HEK293 (cell line): ENCODE measurements at regions not wholly inside any gene's neighbourhood (a gene's known extent, or its start where the extent isn't known, plus 50 kb on each side); places are given as distances from the start of the nearest gene placed in this dataset.

Experiments used
- CTCF ChIA-PET: fragments of 350-600 bp; formaldehyde crosslinking; extraction: SDS; loops from one replicate; lab custom pipeline; 2021; ENCODE audit warnings: antibody characterized with exemption; lab: Yijun Ruan, JAX
- POLR2A ChIA-PET: fragments of 300-600 bp; formaldehyde crosslinking; extraction: SDS; loops from one replicate; lab custom pipeline; 2020; ENCODE audit warnings: antibody characterized with exemption, inconsistent platforms; lab: Yijun Ruan, JAX
- H3K27ac ChIP-seq: fragments of 200-500 bp; sonication (Bioruptor generic); 2 replicates; pipeline ENCODE4 v1.5.1; 2014; ENCODE audit warnings: low read depth, low read length, control low read depth, inconsistent platforms; ENCODE audit errors: extremely low read depth
- H3K36me3 ChIP-seq, 2 experiments: fragments of 200-500 bp in 1 of 2; sonication (Bioruptor generic) in 1 of 2; 1 replicate in 1 of 2; 2 replicates in 1 of 2; pipeline ENCODE4 v1.5.1; 2014 to 2017; ENCODE audit warnings: inconsistent platforms in 2 of 2, low read length in 2 of 2; ENCODE audit not compliant: control insufficient read depth in 2 of 2, insufficient read depth in 1 of 2
- H3K4me1 ChIP-seq: fragments of 200-500 bp; sonication (Bioruptor generic); 2 replicates; pipeline ENCODE4 v1.5.1; 2014; ENCODE audit warnings: mild to moderate bottlenecking, low read length, inconsistent platforms; ENCODE audit not compliant: control insufficient read depth, insufficient read depth
- H3K4me3 ChIP-seq: 2 replicates; pipeline ENCODE4 v1.5.1; 2011; ENCODE audit warnings: low read depth, mild to moderate bottlenecking, control low read depth, low read length, moderate library complexity
- H3K9me3 ChIP-seq: fragments of 200-500 bp; sonication (Bioruptor generic); 2 replicates; pipeline ENCODE4 v1.5.1; 2014; ENCODE audit warnings: low read depth, low read length, inconsistent platforms; ENCODE audit not compliant: control insufficient read depth, insufficient read depth
- KLF1 ChIP-seq: fragments of 450-650 bp; formaldehyde crosslinking; IDR thresholded peaks from 2 replicates; pipeline ENCODE4 v1.5.1; 2016; ENCODE audit warnings: missing biosample characterization, missing genetic modification characterization
- OSR2 ChIP-seq: fragments of 450-650 bp; formaldehyde crosslinking; IDR thresholded peaks from 2 replicates; pipeline ENCODE4 v1.5.1; 2016; ENCODE audit warnings: missing biosample characterization, missing genetic modification characterization
- SALL2 ChIP-seq: fragments of 450-650 bp; formaldehyde crosslinking; IDR thresholded peaks from 2 replicates; pipeline ENCODE4 v1.5.0; 2017; ENCODE audit warnings: missing biosample characterization, mild to moderate bottlenecking, missing genetic modification characterization, borderline replicate concordance
- SCRT2 ChIP-seq: fragments of 450-650 bp; formaldehyde crosslinking; IDR thresholded peaks from 2 replicates; pipeline ENCODE4 v1.5.1; 2016; ENCODE audit warnings: missing biosample characterization, missing genetic modification characterization
- YY2 ChIP-seq: fragments of 450-650 bp; formaldehyde crosslinking; IDR thresholded peaks from 2 replicates; pipeline ENCODE4 v1.5.1; 2016; ENCODE audit warnings: missing biosample characterization, missing genetic modification characterization
- ZFP3 ChIP-seq: fragments of 450-650 bp; formaldehyde crosslinking; IDR thresholded peaks from 2 replicates; pipeline ENCODE4 v1.5.1; 2016; ENCODE audit warnings: low read depth, missing biosample characterization, missing genetic modification characterization
- ZFP41 ChIP-seq: fragments of 450-650 bp; formaldehyde crosslinking; IDR thresholded peaks from 2 replicates; pipeline ENCODE4 v1.5.1; 2016; ENCODE audit warnings: missing biosample characterization, missing genetic modification characterization, borderline replicate concordance
- ZNF23 ChIP-seq: fragments of 450-650 bp; formaldehyde crosslinking; IDR thresholded peaks from 2 replicates; pipeline ENCODE4 v1.5.1; 2016; ENCODE audit warnings: missing biosample characterization, missing genetic modification characterization, borderline replicate concordance
- ZNF391 ChIP-seq: fragments of 450-650 bp; formaldehyde crosslinking; IDR thresholded peaks from 2 replicates; pipeline ENCODE4 v1.5.1; 2016; ENCODE audit warnings: low read depth, missing biosample characterization, missing genetic modification characterization, borderline replicate concordance
- ZNF555 ChIP-seq: fragments of 450-650 bp; formaldehyde crosslinking; conservative IDR thresholded peaks from 2 replicates; pipeline ENCODE4 v1.5.1; 2017; ENCODE audit warnings: missing biosample characterization, mild to moderate bottlenecking, missing genetic modification characterization, inconsistent platforms
- ZNF660 ChIP-seq: fragments of 450-650 bp; IDR thresholded peaks from 2 replicates; pipeline ENCODE4 v1.5.1; 2018; ENCODE audit warnings: missing biosample characterization, mild to moderate bottlenecking, missing genetic modification characterization
- ZNF664 ChIP-seq: fragments of 450-650 bp; formaldehyde crosslinking; IDR thresholded peaks from 2 replicates; pipeline ENCODE4 v1.5.1; 2016; ENCODE audit warnings: missing biosample characterization, missing genetic modification characterization
- ZNF830 ChIP-seq: fragments of 450-650 bp; IDR thresholded peaks from 2 replicates; pipeline ENCODE4 v1.5.0; 2018; ENCODE audit warnings: missing biosample characterization, missing genetic modification characterization, low read depth, mild to moderate bottlenecking, moderate library complexity
- TF ChIP-seq, protein P1 (sequence below): fragments of 450-650 bp; formaldehyde crosslinking; IDR thresholded peaks from 2 replicates; pipeline ENCODE4 v1.5.1; 2016; ENCODE audit warnings: missing biosample characterization, missing genetic modification characterization
- TF ChIP-seq, protein P2 (sequence below): fragments of 450-650 bp; formaldehyde crosslinking; IDR thresholded peaks from 2 replicates; pipeline ENCODE4 v1.5.1; 2016; ENCODE audit warnings: missing biosample characterization, missing genetic modification characterization
- TF ChIP-seq, protein P3 (sequence below): fragments of 450-650 bp; formaldehyde crosslinking; IDR thresholded peaks from 2 replicates; pipeline ENCODE4 v1.5.1; 2016; ENCODE audit warnings: missing biosample characterization, missing genetic modification characterization, low read depth
- TF ChIP-seq, protein P4 (sequence below): fragments of 450-650 bp; formaldehyde crosslinking; IDR thresholded peaks from 2 replicates; pipeline ENCODE4 v1.5.1; 2016; ENCODE audit warnings: missing biosample characterization, missing genetic modification characterization
- TF ChIP-seq, protein P5 (sequence below): fragments of 450-650 bp; formaldehyde crosslinking; optimal IDR thresholded peaks from 2 replicates; pipeline ENCODE3; 2016; ENCODE audit warnings: missing biosample characterization, mild to moderate bottlenecking, missing genetic modification characterization
- TF ChIP-seq, protein P6 (sequence below): fragments of 450-650 bp; formaldehyde crosslinking; IDR thresholded peaks from 2 replicates; pipeline ENCODE4 v1.5.1; 2016; ENCODE audit warnings: missing biosample characterization, missing genetic modification characterization

DNA sequence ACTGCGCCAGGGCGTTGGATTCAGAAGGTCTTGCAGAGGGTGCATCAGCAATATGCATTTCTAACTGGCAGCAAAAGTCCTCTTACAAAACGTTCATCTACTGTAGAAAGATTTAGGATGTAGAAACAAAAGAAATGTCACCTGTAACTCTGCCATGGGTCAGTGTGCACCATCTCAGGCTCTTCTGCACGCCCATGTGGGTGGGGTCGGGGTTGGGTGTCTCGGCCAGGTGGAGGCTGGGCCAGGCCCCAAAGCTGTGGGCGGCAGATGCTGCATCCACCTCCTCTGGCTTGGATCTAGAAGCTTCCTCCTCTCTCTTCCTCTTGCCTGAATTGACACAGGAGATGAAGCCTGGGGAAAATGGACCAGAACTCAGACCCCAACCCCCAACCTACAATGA lies 111.3 kb upstream of the PPP2R2D start:
- H3K4me1 ChIP-seq, result no peaks in the 10 kb centered on the region
- no peak overlapping the region for H3K27ac ChIP-seq
- H3K36me3 ChIP-seq, result no peaks in the 10 kb centered on the region
- POLR2A ChIA-PET, result no interaction called here
- no peak overlapping the region for H3K4me3 ChIP-seq
- no peaks in the 10 kb centered on the region for H3K9me3 ChIP-seq
- no peak for TF ChIP-seq OSR2 (tag by site-specific recombination)
- no peak for TF ChIP-seq ZNF555 (tag by site-specific recombination)
- TF ChIP-seq, protein P1, sequence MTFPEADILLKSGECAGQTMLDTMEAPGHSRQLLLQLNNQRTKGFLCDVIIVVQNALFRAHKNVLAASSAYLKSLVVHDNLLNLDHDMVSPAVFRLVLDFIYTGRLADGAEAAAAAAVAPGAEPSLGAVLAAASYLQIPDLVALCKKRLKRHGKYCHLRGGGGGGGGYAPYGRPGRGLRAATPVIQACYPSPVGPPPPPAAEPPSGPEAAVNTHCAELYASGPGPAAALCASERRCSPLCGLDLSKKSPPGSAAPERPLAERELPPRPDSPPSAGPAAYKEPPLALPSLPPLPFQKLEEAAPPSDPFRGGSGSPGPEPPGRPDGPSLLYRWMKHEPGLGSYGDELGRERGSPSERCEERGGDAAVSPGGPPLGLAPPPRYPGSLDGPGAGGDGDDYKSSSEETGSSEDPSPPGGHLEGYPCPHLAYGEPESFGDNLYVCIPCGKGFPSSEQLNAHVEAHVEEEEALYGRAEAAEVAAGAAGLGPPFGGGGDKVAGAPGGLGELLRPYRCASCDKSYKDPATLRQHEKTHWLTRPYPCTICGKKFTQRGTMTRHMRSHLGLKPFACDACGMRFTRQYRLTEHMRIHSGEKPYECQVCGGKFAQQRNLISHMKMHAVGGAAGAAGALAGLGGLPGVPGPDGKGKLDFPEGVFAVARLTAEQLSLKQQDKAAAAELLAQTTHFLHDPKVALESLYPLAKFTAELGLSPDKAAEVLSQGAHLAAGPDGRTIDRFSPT (tag by site-specific recombination), result no peak
- TF ChIP-seq, protein P2, sequence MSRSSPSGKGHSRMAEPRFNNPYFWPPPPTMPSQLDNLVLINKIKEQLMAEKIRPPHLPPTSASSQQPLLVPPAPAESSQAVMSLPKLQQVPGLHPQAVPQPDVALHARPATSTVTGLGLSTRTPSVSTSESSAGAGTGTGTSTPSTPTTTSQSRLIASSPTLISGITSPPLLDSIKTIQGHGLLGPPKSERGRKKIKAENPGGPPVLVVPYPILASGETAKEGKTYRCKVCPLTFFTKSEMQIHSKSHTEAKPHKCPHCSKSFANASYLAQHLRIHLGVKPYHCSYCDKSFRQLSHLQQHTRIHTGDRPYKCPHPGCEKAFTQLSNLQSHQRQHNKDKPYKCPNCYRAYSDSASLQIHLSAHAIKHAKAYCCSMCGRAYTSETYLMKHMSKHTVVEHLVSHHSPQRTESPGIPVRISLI (tag by site-specific recombination), result no peak
- no peak for TF ChIP-seq ZNF660
- TF ChIP-seq ZNF830 (tag by site-specific recombination), result no peak
- CTCF ChIA-PET, result no interaction called here

DNA sequence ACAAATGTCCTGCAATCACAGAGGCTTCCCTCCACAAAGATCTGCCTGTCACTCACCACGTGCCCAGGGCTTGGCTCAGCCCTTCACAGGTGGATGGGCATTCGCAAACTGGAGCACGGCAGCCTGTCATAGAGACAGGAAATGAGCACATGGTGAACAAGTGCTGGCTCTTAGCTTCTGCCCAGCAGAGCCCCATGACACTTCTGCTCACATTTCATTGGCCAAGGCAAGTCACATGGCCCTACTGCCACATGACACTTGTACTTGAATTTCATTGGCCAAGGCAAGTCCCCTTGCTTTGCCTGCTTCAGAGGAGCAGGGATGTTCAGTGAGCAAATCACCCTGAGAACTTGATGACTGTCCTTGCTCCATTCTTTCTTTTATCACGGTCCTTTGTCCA lies 110.8 kb upstream of the PPP2R2D start:
- H3K4me1 ChIP-seq, result no peaks in the 10 kb centered on the region
- no peak overlapping the region for H3K27ac ChIP-seq
- no peaks in the 10 kb centered on the region for H3K9me3 ChIP-seq
- POLR2A ChIA-PET, result no interaction called here
- CTCF ChIA-PET, result no interaction called here
- TF ChIP-seq, protein P3, sequence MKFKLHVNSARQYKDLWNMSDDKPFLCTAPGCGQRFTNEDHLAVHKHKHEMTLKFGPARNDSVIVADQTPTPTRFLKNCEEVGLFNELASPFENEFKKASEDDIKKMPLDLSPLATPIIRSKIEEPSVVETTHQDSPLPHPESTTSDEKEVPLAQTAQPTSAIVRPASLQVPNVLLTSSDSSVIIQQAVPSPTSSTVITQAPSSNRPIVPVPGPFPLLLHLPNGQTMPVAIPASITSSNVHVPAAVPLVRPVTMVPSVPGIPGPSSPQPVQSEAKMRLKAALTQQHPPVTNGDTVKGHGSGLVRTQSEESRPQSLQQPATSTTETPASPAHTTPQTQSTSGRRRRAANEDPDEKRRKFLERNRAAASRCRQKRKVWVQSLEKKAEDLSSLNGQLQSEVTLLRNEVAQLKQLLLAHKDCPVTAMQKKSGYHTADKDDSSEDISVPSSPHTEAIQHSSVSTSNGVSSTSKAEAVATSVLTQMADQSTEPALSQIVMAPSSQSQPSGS (tag by site-specific recombination), result no peak
- TF ChIP-seq, protein P4, sequence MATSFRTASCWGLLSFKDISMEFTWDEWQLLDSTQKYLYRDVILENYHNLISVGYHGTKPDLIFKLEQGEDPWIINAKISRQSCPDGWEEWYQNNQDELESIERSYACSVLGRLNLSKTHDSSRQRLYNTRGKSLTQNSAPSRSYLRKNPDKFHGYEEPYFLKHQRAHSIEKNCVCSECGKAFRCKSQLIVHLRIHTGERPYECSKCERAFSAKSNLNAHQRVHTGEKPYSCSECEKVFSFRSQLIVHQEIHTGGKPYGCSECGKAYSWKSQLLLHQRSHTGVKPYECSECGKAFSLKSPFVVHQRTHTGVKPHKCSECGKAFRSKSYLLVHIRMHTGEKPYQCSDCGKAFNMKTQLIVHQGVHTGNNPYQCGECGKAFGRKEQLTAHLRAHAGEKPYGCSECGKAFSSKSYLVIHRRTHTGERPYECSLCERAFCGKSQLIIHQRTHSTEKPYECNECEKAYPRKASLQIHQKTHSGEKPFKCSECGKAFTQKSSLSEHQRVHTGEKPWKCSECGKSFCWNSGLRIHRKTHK, result no peak
- no peak for TF ChIP-seq SCRT2 (tag by site-specific recombination)
- no peak for TF ChIP-seq ZFP41 (tag by site-specific recombination)
- TF ChIP-seq KLF1, result no peak
- no peak for TF ChIP-seq SALL2 (tag by site-specific recombination)
- TF ChIP-seq ZNF23 (tag by site-specific recombination), result no peak
- TF ChIP-seq, protein P5, sequence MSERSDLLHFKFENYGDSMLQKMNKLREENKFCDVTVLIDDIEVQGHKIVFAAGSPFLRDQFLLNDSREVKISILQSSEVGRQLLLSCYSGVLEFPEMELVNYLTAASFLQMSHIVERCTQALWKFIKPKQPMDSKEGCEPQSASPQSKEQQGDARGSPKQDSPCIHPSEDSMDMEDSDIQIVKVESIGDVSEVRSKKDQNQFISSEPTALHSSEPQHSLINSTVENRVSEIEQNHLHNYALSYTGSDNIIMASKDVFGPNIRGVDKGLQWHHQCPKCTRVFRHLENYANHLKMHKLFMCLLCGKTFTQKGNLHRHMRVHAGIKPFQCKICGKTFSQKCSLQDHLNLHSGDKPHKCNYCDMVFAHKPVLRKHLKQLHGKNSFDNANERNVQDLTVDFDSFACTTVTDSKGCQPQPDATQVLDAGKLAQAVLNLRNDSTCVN, result no peak
- TF ChIP-seq, protein P6, sequence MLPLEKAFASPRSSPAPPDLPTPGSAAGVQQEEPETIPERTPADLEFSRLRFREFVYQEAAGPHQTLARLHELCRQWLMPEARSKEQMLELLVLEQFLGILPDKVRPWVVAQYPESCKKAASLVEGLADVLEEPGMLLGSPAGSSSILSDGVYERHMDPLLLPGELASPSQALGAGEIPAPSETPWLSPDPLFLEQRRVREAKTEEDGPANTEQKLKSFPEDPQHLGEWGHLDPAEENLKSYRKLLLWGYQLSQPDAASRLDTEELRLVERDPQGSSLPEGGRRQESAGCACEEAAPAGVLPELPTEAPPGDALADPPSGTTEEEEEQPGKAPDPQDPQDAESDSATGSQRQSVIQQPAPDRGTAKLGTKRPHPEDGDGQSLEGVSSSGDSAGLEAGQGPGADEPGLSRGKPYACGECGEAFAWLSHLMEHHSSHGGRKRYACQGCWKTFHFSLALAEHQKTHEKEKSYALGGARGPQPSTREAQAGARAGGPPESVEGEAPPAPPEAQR (tag by site-specific recombination), result no peak
- TF ChIP-seq YY2, result no peak
- TF ChIP-seq ZNF664 (tag by site-specific recombination), result no peak
- TF ChIP-seq ZNF391 (tag by site-specific recombination), result no peak
- TF ChIP-seq ZFP3 (tag by site-specific recombination), result no peak
- H3K36me3 ChIP-seq, result no peaks in the 10 kb centered on the region
- no peak overlapping the region for H3K4me3 ChIP-seq
